ENCODE measurements at regions not wholly inside any gene's neighbourhood (a gene's known extent, or its start where the extent isn't known, plus 50 kb on each side); places are given as distances from the start of the nearest gene placed in this dataset.

DNA sequence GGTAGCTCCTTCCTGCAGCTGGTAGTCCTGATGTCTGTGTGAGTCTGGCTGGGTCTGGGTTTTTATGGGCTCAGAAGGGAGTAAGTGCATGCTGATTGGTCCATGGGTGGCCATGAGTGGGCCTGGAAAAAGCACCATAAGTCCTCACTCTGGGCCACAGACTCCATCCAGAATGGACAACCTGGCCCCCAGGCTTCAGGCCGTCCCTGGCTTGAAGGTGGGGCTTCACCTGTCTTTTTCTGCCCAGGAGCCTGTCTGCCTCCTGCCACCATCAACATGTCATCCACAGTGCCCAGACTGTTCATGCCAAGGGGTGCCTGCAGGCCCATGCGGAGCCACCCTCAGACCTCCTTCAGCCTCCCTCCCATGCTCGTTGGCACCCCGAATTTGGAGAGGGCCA is 620.0 kb downstream of the RAPGEF2 start:
- TF ChIP-seq, protein P1, sequence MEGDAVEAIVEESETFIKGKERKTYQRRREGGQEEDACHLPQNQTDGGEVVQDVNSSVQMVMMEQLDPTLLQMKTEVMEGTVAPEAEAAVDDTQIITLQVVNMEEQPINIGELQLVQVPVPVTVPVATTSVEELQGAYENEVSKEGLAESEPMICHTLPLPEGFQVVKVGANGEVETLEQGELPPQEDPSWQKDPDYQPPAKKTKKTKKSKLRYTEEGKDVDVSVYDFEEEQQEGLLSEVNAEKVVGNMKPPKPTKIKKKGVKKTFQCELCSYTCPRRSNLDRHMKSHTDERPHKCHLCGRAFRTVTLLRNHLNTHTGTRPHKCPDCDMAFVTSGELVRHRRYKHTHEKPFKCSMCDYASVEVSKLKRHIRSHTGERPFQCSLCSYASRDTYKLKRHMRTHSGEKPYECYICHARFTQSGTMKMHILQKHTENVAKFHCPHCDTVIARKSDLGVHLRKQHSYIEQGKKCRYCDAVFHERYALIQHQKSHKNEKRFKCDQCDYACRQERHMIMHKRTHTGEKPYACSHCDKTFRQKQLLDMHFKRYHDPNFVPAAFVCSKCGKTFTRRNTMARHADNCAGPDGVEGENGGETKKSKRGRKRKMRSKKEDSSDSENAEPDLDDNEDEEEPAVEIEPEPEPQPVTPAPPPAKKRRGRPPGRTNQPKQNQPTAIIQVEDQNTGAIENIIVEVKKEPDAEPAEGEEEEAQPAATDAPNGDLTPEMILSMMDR (IDR thresholded peaks at IDR 0.05): no peak
- no peak for TF ChIP-seq POLR2A (IDR thresholded peaks at IDR 0.05)
- no peak for TF ChIP-seq POLR2AphosphoS5 (IDR thresholded peaks at IDR 0.05)

Data from gastroesophageal sphincter (tissue), 3 donors.